GM12878 (cell line): ENCODE measurements at regions not wholly inside any gene's neighbourhood (a gene's known extent, or its start where the extent isn't known, plus 50 kb on each side); places are given as distances from the start of the nearest gene placed in this dataset.

Experiments used
- ATAC-seq: fragments of 200-7000 bp; cut with Tn5 transposase; 3 replicates; pipeline ENCODE4 v1.9.1; 2020; ENCODE audit warnings: mild to moderate bottlenecking, moderate library complexity
- BruUV-seq: library from RNA; stranded (reverse); fragments of 400-500 nt; replicated peaks from 2 replicates; lab custom pipeline; 2021; lab: Mats Ljungman, UMichigan
- CTCF ChIA-PET: fragments of 300-600 bp; sonication (Branson Sonifier 250); formaldehyde crosslinking; extraction: SDS; loops from one replicate; lab custom pipeline; 2021; ENCODE audit warnings: inconsistent platforms; lab: Yijun Ruan, JAX
- POLR2A ChIA-PET: fragments of 350-600 bp; formaldehyde crosslinking; extraction: SDS; loops from one replicate; lab custom pipeline; 2021; ENCODE audit warnings: inconsistent platforms; lab: Charles Lee
- RAD21 ChIA-PET: fragments of 300-600 bp; sonication (Branson Sonifier 250); formaldehyde crosslinking; loops from one replicate; lab custom pipeline; 2023; ENCODE audit warnings: antibody characterized with exemption; ENCODE audit not compliant: unreplicated experiment; lab: Charles Lee
- SMC1A ChIA-PET: fragments of 300-600 bp; sonication (Branson Sonifier 250); formaldehyde crosslinking; loops from one replicate; lab custom pipeline; 2023; ENCODE audit not compliant: unreplicated experiment, uncharacterized antibody; lab: Charles Lee
- DNase-seq: peaks from one replicate; pipeline ENCODE4 v3.0.0-alpha.2; 2011; ENCODE audit warnings: low read depth, low spot score
- FAIRE-seq: peaks from 3 replicates; lab custom pipeline; 2011; peaks lifted over from hg19 to GRCh38; lab: Jason Lieb, UNC
- H2AFZ ChIP-seq: 2 replicates; pipeline ENCODE4 v1.6.0; 2011; ENCODE audit warnings: low read depth, low read length, control low read depth; ENCODE audit not compliant: control insufficient read depth
- H3K27ac ChIP-seq: 2 replicates; pipeline ENCODE4 v1.5.1; 2011; ENCODE audit warnings: control low read depth; ENCODE audit not compliant: control insufficient read depth, insufficient read depth
- H3K27me3 ChIP-seq, 2 experiments: replicated peaks in 1 of 2; 2 replicates each; pipeline versions ENCODE4 v1.6.0 to v1.6.1; 2011; ENCODE audit warnings: low read length in 1 of 2; ENCODE audit not compliant: control insufficient read depth in 2 of 2, insufficient read depth in 2 of 2
- H3K36me3 ChIP-seq, 2 experiments: 2 replicates each; pipeline ENCODE4 v1.5.1; 2011; ENCODE audit warnings: low read length in 1 of 2; ENCODE audit not compliant: control insufficient read depth in 2 of 2, insufficient read depth in 2 of 2
- H3K4me1 ChIP-seq: 2 replicates; pipeline ENCODE4 v1.6.1; 2011; ENCODE audit warnings: mild to moderate bottlenecking, low read length, moderate library complexity, mixed read lengths; ENCODE audit not compliant: control insufficient read depth, insufficient read depth
- H3K4me2 ChIP-seq: 2 replicates; pipeline ENCODE4 v1.6.0; 2011; ENCODE audit warnings: control low read depth; ENCODE audit not compliant: control insufficient read depth, insufficient read depth
- H3K4me3 ChIP-seq: fragments of 200-600 bp; sonication (generic); 2 replicates; pipeline ENCODE4 v1.5.1; 2016
- H3K79me2 ChIP-seq: 2 replicates; pipeline ENCODE4 v1.6.0; 2011; ENCODE audit warnings: low read length; ENCODE audit not compliant: control insufficient read depth, insufficient read depth
- H3K9ac ChIP-seq: 2 replicates; pipeline ENCODE4 v1.8.0; 2011; ENCODE audit warnings: low read length, control low read depth, mixed read lengths; ENCODE audit not compliant: control insufficient read depth, insufficient read depth
- H3K9me3 ChIP-seq: replicated peaks from 3 replicates; pipeline ENCODE4 v1.5.1; 2011; ENCODE audit warnings: mild to moderate bottlenecking, low read length; ENCODE audit not compliant: control insufficient read depth, insufficient read depth
- H4K20me1 ChIP-seq: 2 replicates; pipeline ENCODE4 v1.6.0; 2011; ENCODE audit not compliant: control insufficient read depth, insufficient read depth
- CHD4 ChIP-seq: fragments of 200-600 bp; sonication (generic); IDR thresholded peaks from 2 replicates; pipeline ENCODE4 v1.6.1; 2016; ENCODE audit warnings: mild to moderate bottlenecking
- EGR1 ChIP-seq, 2 experiments: IDR thresholded peaks; 1 replicate in 1 of 2; 2 replicates in 1 of 2; pipeline ENCODE4 v1.6.1; 2011 to 2012; ENCODE audit warnings: low read depth in 2 of 2, low read length in 2 of 2, borderline replicate concordance in 1 of 2, mild to moderate bottlenecking in 1 of 2, moderate library complexity in 1 of 2
- MLLT1 ChIP-seq: fragments of 450-650 bp; IDR thresholded peaks from 2 replicates; pipeline ENCODE4 v1.6.1; 2016; ENCODE audit warnings: mild to moderate bottlenecking
- NFYA ChIP-seq: IDR thresholded peaks from 2 replicates; pipeline ENCODE4 v1.6.1; 2011; ENCODE audit warnings: low read depth, mild to moderate bottlenecking, low read length, improper control_type of control experiment, borderline replicate concordance
- PAX8 ChIP-seq: fragments of 450-650 bp; IDR thresholded peaks from 2 replicates; pipeline ENCODE4 v1.6.1; 2017; ENCODE audit warnings: mild to moderate bottlenecking, moderate library complexity
- ZNF207 ChIP-seq: fragments of 450-650 bp; IDR thresholded peaks from 2 replicates; pipeline ENCODE4 v1.6.1; 2014; ENCODE audit warnings: antibody characterized with exemption, mild to moderate bottlenecking, borderline replicate concordance
- WGBS: methylation state at CpG from one replicate; pipeline ENCODE4 v1.1.6; 2016; ENCODE audit warnings: low lambda C conversion rate; ENCODE audit not compliant: insufficient replicate concordance, insufficient coverage; ENCODE audit errors: missing lambda C conversion rate; 5-methylcytosine and 5-hydroxymethylcytosine counted together
- in situ Hi-C: fragments of 300-500 bp; cut with MboI; formaldehyde crosslinking; loops from 9 replicates; pipeline ENCODE4 v1.14.3; 2018; ENCODE audit warnings: mixed read lengths
- intact Hi-C: fragments of 100-400 bp; cut with micrococcal nuclease; formaldehyde crosslinking; loops from one replicate; pipeline ENCODE4 v1.14.2; 2022; ENCODE audit not compliant: unreplicated experiment

GRCh38 chr17:62895320-62896301 lies 70.4 kb upstream of the TANC2 start:
- Histone ChIP-seq H3K4me1 (no peaks in the 10 kb centered on the region), H3K79me2 (no peaks in the 10 kb centered on the region), H3K9ac (no peak overlapping the region), H3K4me3 (no peak overlapping the region), H3K9me3 (no peaks in the 10 kb centered on the region), H3K4me2 (no peak overlapping the region), H2AFZ (no peak overlapping the region), H3K27ac (no peak overlapping the region), H4K20me1 (no peaks in the 10 kb centered on the region; the same call in 1 of the 2 replicates), H3K36me3 (no peaks in the 10 kb centered on the region), H3K27me3 (0 out of 4 replicates have a peak, but pooled peaks cover 0 to 2% of the 10 kb centered on the region in 2 experiments)
- no peak for TF ChIP-seq EGR1 (IDR thresholded peaks at IDR 0.05; ENCODE audit: borderline replicate concordance in 1 of 2, low read depth in 2 of 2, low read length in 2 of 2)
- TF ChIP-seq MLLT1, result no peak
- no peak for TF ChIP-seq CHD4
- no peak for TF ChIP-seq NFYA
- TF ChIP-seq ZNF207, result no peak
- TF ChIP-seq PAX8, result no peak
- ChIA-PET SMC1A (interaction anchor here (0.5 kb wide), 1 partner anchor 77 kb away, joined by 3 read pairs; no protein-coding TSS in a partner anchor), POLR2A (interaction anchor here (0.6 kb wide), 1 partner anchor 1624 kb away, joined by 3 read pairs; no protein-coding TSS in a partner anchor), CTCF (no interaction called here), RAD21 (no interaction called here)
- FAIRE-seq (no peak), DNase-seq (no peak), ATAC-seq (no peak)
- WGBS, result 15% methylated on average over 10 of the region's 11 CpGs
- intact Hi-C loops (no loop called here), in situ Hi-C loops (no loop called here)
- BruUV-seq, result no TSS peak
